Ishikawa (cell line): ENCODE measurements at regions not wholly inside any gene's neighbourhood (a gene's known extent, or its start where the extent isn't known, plus 50 kb on each side); places are given as distances from the start of the nearest gene placed in this dataset.

Experiments
- CEBPB ChIP-seq: IDR thresholded peaks from 2 replicates; pipeline ENCODE4 v1.6.1; 2012
- EGR1 ChIP-seq: IDR thresholded peaks from 2 replicates; pipeline ENCODE4 v1.6.1; 2012
- EP300 ChIP-seq: IDR thresholded peaks from 2 replicates; pipeline ENCODE4 v1.6.1; 2012; ENCODE audit warnings: borderline replicate concordance
- FOXM1 ChIP-seq: IDR thresholded peaks from 2 replicates; pipeline ENCODE4 v1.6.1; 2012; ENCODE audit warnings: low read depth, borderline replicate concordance
- MAX ChIP-seq: IDR thresholded peaks from 2 replicates; pipeline ENCODE4 v1.6.1; 2012
- RAD21 ChIP-seq: IDR thresholded peaks from 2 replicates; pipeline ENCODE4 v1.6.1; 2012; ENCODE audit warnings: low read depth
- REST ChIP-seq: IDR thresholded peaks from 2 replicates; pipeline ENCODE4 v1.6.1; 2012; ENCODE audit warnings: low read depth, mild to moderate bottlenecking
- TAF1 ChIP-seq: IDR thresholded peaks from 2 replicates; pipeline ENCODE4 v1.6.1; 2012; ENCODE audit warnings: low read depth, mild to moderate bottlenecking
- TCF12 ChIP-seq: IDR thresholded peaks from 2 replicates; pipeline ENCODE4 v1.6.1; 2012; ENCODE audit warnings: low read depth
- TEAD4 ChIP-seq: IDR thresholded peaks from 2 replicates; pipeline ENCODE4 v1.6.1; 2012
- USF1 ChIP-seq: IDR thresholded peaks from 2 replicates; pipeline ENCODE4 v1.6.1; 2012
- YY1 ChIP-seq: IDR thresholded peaks from 2 replicates; pipeline ENCODE4 v1.6.1; 2012; ENCODE audit warnings: low read depth
- ZBTB7A ChIP-seq: IDR thresholded peaks from 2 replicates; pipeline ENCODE4 v1.6.1; 2012; ENCODE audit warnings: low read depth

- TF ChIP-seq EP300 (no peak), YY1 (no peak), TEAD4 (no peak), MAX (no peak), REST (no peak), USF1 (no peak), CEBPB (no peak), EGR1 (no peak), RAD21 (no peak), ZBTB7A (no peak), FOXM1 (no peak), TAF1 (no peak), TCF12 (no peak)
Measured at GRCh38 chr14:89516173-89516572, 99.1 kb upstream of the FOXN3 start.
